Right lobe of liver (tissue), 6 donors: ENCODE measurements at regions not wholly inside any gene's neighbourhood (a gene's known extent, or its start where the extent isn't known, plus 50 kb on each side); places are given as distances from the start of the nearest gene placed in this dataset.

Source experiments
- ATAC-seq, 4 donors: fragments of 200-7000 bp; cut with Tn5 transposase; one replicate each; pipeline ENCODE4 v1.9.1; 2020; ENCODE audit warnings: mild to moderate bottlenecking in 4 of 4, moderate library complexity in 4 of 4
- DNase-seq, 3 donors: peaks; one replicate each; pipeline ENCODE4 v3.0.0-alpha.2; 2020
- H3K27ac ChIP-seq, 3 donors: fragments of 200-600 bp; one replicate each; pipeline ENCODE4 v1.8.0; 2022
- H3K27me3 ChIP-seq, 2 donors: fragments of 200-600 bp; one replicate each; pipeline ENCODE4 v1.8.0; 2022
- H3K36me3 ChIP-seq, 4 donors: fragments of 200-600 bp; sonication (generic) in 1 of 4; one replicate each; pipeline versions ENCODE4 v1.5.1 to v1.8.0; 2017 to 2022; ENCODE audit warnings: control low read depth in 1 of 4
- H3K4me1 ChIP-seq, 4 donors: fragments of 200-600 bp; sonication (generic) in 1 of 4; one replicate each; pipeline versions ENCODE4 v1.5.1 to v1.8.0; 2017 to 2022; ENCODE audit warnings: control low read depth in 1 of 4
- H3K4me3 ChIP-seq, 3 donors: fragments of 200-600 bp; one replicate each; pipeline ENCODE4 v1.8.0; 2022
- H3K9me3 ChIP-seq, 4 donors: fragments of 200-600 bp; sonication (generic) in 1 of 4; one replicate each; pipeline versions ENCODE4 v1.5.1 to v1.8.0; 2017 to 2022; ENCODE audit warnings: control low read depth in 1 of 4
- POLR2A ChIP-seq: fragments of 450-650 bp; IDR thresholded peaks from one replicate; pipeline ENCODE4 v1.6.1; 2017; ENCODE audit warnings: antibody characterized with exemption, mild to moderate bottlenecking
- WGBS: methylation state at CpG from one replicate; pipeline ENCODE4 v1.1.6; 2018; ENCODE audit warnings: low coverage, low lambda C conversion rate; ENCODE audit not compliant: insufficient coverage; ENCODE audit errors: missing lambda C conversion rate; 5-methylcytosine and 5-hydroxymethylcytosine counted together
- intact Hi-C, 2 donors: fragments of 100-400 bp; cut with DNase I; formaldehyde crosslinking; loops; one replicate each; pipeline versions ENCODE4 v1.11.2 to v1.14.1; 2022
- TF ChIP-seq, protein P1 (sequence below), 4 donors: fragments of 200-600 bp in 3 of 4; fragments of 450-650 bp in 1 of 4; IDR thresholded peaks; one replicate each; pipeline versions ENCODE4 v1.5.1 to v1.8.0; 2016 to 2022; ENCODE audit warnings: antibody characterized with exemption in 4 of 4, mild to moderate bottlenecking in 2 of 4
- donor health status: DM: no; HTN: yes; CAD: no.
- donor health status: DM: no; HTN: no; CAD: no.
- donor health status: DM: no; HTN: no; CAD: no.
- donor health status: DM: no; HTN: yes; CAD: no.
- donor health status: DM: no; HTN: yes; CAD: no.

DNA sequence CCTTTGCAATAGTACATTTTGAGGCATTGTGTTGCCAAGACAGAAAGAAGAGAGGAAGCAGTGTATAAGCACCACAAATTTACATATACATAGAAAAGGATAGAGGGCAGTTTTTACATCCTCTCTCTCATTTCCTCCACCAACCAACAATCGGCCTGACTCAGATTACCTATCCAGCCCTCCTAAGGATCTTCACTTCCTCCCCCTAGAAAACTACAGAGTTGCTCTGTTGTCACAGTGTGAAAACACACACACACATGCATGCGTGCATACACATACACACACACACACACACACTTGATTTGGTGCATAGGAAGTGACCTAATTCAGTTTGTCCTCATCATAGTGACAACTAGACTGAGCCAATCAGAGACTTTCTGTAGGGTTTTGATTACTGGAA is 98.8 kb upstream of the SPRY1 start:
- H3K4me1 ChIP-seq, result no peaks in the 10 kb centered on the region
- no peaks in the 10 kb centered on the region for H3K9me3 ChIP-seq
- no peak overlapping the region for H3K4me3 ChIP-seq
- H3K27ac ChIP-seq, result no peak overlapping the region
- TF ChIP-seq POLR2A, result no peak
- TF ChIP-seq, protein P1, sequence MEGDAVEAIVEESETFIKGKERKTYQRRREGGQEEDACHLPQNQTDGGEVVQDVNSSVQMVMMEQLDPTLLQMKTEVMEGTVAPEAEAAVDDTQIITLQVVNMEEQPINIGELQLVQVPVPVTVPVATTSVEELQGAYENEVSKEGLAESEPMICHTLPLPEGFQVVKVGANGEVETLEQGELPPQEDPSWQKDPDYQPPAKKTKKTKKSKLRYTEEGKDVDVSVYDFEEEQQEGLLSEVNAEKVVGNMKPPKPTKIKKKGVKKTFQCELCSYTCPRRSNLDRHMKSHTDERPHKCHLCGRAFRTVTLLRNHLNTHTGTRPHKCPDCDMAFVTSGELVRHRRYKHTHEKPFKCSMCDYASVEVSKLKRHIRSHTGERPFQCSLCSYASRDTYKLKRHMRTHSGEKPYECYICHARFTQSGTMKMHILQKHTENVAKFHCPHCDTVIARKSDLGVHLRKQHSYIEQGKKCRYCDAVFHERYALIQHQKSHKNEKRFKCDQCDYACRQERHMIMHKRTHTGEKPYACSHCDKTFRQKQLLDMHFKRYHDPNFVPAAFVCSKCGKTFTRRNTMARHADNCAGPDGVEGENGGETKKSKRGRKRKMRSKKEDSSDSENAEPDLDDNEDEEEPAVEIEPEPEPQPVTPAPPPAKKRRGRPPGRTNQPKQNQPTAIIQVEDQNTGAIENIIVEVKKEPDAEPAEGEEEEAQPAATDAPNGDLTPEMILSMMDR (IDR thresholded peaks at IDR 0.05), result no peak
- no peak for ATAC-seq
- no peaks in the 10 kb centered on the region for H3K36me3 ChIP-seq
- no peak for DNase-seq
- WGBS, result 77% methylated on average over 2 of the region's 2 CpGs
- intact Hi-C loops, result no loop called here
- H3K27me3 ChIP-seq, result no peaks in the 10 kb centered on the region

DNA sequence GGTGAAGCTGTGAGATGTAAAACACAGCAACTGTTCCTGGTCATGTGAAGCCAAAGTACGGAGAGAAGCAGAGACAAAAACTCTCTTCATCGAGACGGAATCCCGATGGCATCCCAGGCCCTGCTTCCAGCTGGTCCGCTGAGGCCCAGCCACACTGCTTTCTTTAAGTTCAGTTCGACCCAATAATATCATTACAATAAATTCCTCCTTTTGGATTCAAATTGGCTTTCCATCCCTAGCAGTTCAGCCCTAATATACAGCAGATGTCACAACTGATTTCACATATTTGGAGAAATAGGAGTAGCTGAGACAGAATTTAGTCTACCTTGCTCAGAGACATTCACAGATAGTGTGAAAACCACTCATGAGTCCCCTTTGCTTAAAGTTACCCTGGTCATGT is 98.3 kb upstream of the SPRY1 start:
- H3K27ac ChIP-seq, result no peak overlapping the region
- H3K4me3 ChIP-seq, result no peak overlapping the region
- no peak for ATAC-seq
- no peaks in the 10 kb centered on the region for H3K27me3 ChIP-seq
- H3K9me3 ChIP-seq, result no peaks in the 10 kb centered on the region
- intact Hi-C loops, result no loop called here
- TF ChIP-seq POLR2A, result no peak
- TF ChIP-seq, protein P1 (IDR thresholded peaks at IDR 0.05), result no peak
- H3K4me1 ChIP-seq, result no peaks in the 10 kb centered on the region
- WGBS, result 89% methylated on average over 6 of the region's 6 CpGs
- no peak for DNase-seq
- H3K36me3 ChIP-seq, result no peaks in the 10 kb centered on the region

DNA sequence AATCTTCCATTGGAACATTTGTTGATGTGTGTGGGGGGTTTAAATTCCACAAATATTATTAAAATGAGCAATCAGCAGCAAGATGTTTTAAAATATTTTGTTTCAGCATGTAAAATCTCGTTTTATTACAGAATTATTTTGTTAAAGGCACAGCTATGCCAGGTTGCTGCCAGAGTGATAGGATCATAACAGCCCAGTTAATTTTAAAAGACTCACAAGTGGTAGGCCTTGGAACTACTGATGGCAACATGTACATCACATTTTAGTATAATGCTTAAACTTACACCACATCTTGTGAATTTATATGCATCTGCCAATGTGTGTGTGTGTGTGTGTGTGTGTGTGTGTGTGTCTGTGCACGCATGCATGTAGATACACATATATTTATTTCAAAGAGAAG is 97.8 kb upstream of the SPRY1 start:
- intact Hi-C loops, result no loop called here
- no peaks in the 10 kb centered on the region for H3K36me3 ChIP-seq
- no peaks in the 10 kb centered on the region for H3K27me3 ChIP-seq
- no peaks in the 10 kb centered on the region for H3K4me1 ChIP-seq
- 80% methylated on average over 2 of the region's 2 CpGs for WGBS
- ATAC-seq, result no peak
- TF ChIP-seq, protein P1 (IDR thresholded peaks at IDR 0.05), result no peak
- TF ChIP-seq POLR2A, result no peak
- no peak overlapping the region for H3K27ac ChIP-seq
- no peak overlapping the region for H3K4me3 ChIP-seq
- no peak for DNase-seq
- H3K9me3 ChIP-seq, result no peaks in the 10 kb centered on the region

DNA sequence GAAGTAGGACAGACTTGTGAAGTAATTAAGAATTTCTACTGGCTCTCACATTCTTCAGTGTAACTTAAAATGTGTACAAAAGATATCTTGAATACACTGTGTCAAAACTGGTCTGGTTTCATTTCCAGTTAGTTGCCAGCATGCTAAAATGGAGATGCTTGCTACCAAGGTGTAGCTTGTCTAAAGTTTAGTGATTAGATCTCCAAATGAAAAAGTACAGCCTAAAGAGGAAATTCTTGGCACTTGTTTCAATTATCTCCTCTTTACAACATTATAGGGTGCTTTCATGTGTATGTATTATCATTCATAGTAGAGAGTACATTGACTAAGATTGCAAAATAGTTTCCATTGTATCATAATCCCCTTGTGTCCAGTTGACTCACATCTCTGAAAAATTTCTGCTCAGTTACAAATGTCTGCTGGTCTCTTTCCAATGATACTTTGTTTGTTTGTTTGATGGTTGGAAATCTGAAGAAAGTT is 97.3 kb upstream of the SPRY1 start:
- DNase-seq (no peak), ATAC-seq (no peak)
- intact Hi-C loops, result no loop called here
- no peaks in the 10 kb centered on the region for H3K4me1 ChIP-seq
- no peak overlapping the region for H3K27ac ChIP-seq
- no peaks in the 10 kb centered on the region for H3K36me3 ChIP-seq
- H3K4me3 ChIP-seq, result no peak overlapping the region
- H3K9me3 ChIP-seq, result no peaks in the 10 kb centered on the region
- H3K27me3 ChIP-seq, result no peaks in the 10 kb centered on the region
- TF ChIP-seq POLR2A, result no peak

DNA sequence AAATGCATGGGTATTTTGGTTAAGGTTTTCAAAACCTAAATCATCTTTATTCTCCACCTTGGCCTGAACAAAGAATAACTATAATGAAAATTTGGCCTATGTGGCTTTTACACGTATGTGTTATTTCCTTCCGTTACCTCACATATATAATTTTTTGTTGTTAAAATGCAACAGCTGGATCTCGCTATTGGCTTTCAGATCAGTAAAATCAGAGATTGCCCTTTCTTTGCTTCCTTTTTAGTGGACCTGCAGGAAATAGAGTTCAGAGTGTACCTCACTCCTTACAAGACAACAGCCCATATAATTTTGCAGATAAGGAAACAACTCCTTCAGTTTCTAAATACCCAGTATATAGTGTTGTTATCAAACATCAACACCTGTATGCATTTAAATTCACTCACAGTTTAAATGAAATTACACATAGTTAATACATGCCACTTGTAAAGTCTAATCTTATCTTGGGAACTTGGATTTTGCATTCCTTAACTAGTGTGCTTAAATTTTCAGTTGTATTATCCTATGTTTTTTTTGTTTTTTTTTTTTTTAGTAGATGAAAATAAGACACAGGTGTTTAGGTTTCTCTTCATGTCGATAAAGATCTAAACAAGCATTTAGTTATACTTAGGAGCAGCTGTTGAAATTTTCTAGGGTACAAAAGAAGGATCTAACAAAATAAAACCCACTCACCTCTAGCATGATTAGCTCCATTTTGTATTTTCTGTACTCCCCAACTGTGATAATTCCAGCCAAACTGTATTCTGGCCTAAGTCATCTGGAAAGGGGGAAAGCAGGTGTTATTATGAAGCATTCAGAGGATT is 96.2 kb upstream of the SPRY1 start:
- Histone ChIP-seq H3K9me3 (no peaks in the 10 kb centered on the region), H3K36me3 (no peaks in the 10 kb centered on the region), H3K27me3 (no peaks in the 10 kb centered on the region), H3K4me3 (no peak overlapping the region), H3K27ac (no peak overlapping the region), H3K4me1 (no peaks in the 10 kb centered on the region)
- intact Hi-C loops, result no loop called here
- 71% methylated on average over 4 of the region's 4 CpGs for WGBS
- no peak for ATAC-seq
- no peak for TF ChIP-seq POLR2A
- TF ChIP-seq, protein P1 (IDR thresholded peaks at IDR 0.05), result no peak
- no peak for DNase-seq
